Body of pancreas (tissue), 4 donors: ENCODE measurements at regions not wholly inside any gene's neighbourhood (a gene's known extent, or its start where the extent isn't known, plus 50 kb on each side); places are given as distances from the start of the nearest gene placed in this dataset.

ENCODE experiments used
- CTCF ChIP-seq, 7 experiments: fragments of 450-650 bp in 4 of 7; fragments of 200-600 bp in 3 of 7; sonication (generic) in 3 of 7; IDR thresholded peaks; one replicate each; pipeline ENCODE4 v1.5.1; 2016 to 2019; ENCODE audit warnings: antibody characterized with exemption in 7 of 7
- POLR2A ChIP-seq, 3 donors: fragments of 450-650 bp; IDR thresholded peaks; one replicate each; pipeline ENCODE4 v1.6.1; 2016; ENCODE audit warnings: antibody characterized with exemption in 3 of 3, mild to moderate bottlenecking in 2 of 3

GRCh38 chr1:194281376-194281775 is 1095.0 kb upstream of the B3GALT2 start:
- TF ChIP-seq CTCF (IDR thresholded peaks at IDR 0.05) = no peak
- TF ChIP-seq POLR2A (IDR thresholded peaks at IDR 0.05) = no peak
